ENCODE measurements at regions not wholly inside any gene's neighbourhood (a gene's known extent, or its start where the extent isn't known, plus 50 kb on each side); places are given as distances from the start of the nearest gene placed in this dataset.

DNA sequence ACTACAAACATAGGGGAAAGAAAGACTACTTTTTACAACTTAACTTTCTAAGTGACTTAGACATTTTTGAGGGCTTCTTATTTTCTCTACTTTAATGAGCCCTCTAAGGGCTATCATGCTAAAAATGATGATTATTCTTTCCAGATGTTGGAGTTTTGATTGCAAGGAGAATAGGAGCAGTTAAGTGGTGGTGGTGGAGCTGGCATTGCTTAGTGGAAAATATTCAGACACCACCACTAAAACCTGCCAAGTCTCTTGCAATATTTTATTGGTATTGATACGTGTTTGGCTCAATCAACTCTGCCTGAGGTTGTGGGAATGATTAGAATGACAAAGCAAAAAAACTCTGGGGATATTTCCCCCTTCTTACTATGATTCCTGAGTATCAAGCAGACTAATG is 82.6 kb upstream of the PTGFR start:
- H3K4me1 ChIP-seq (ENCODE audit: control insufficient read depth in 2 of 2, insufficient read depth in 2 of 2, low read length in 2 of 2): no peaks in the 10 kb centered on the region
- H3K27ac ChIP-seq (ENCODE audit: low read depth in 2 of 2, low read length in 2 of 2): no peak overlapping the region
- no peak overlapping the region for H3K9ac ChIP-seq (ENCODE audit: low read depth in 1 of 2, low read length in 2 of 2)
- H3K4me3 ChIP-seq (ENCODE audit: low read length in 2 of 2): no peak overlapping the region
- H3K27me3 ChIP-seq (ENCODE audit: control insufficient read depth in 2 of 2, insufficient read depth in 2 of 2, low read length in 2 of 2): no peaks in the 10 kb centered on the region
- no peaks in the 10 kb centered on the region for H3K36me3 ChIP-seq (ENCODE audit: control insufficient read depth in 2 of 2, insufficient read depth in 2 of 2, low read length in 2 of 2)
- no peaks in the 10 kb centered on the region for H3K9me3 ChIP-seq (ENCODE audit: control insufficient read depth in 2 of 2, low read length in 2 of 2)

DNA sequence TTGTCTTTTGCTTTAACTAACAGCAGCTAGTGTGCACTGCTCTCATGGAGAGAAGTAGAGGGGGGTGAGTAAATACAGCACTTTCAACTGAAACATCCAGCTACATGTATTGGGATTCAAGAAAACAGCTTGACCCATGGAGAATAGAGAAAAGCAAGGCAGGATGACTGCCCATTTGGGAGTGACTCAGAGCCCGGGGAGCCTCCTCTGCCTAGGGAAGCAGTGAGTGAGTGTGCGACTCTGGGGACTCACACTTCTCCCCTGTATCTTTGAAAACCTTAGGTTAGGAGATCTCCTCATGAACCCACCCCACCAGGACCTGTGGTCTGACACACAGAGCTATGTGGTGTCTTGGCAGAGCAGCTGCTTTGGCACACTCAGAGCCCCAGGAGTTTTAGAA is 82.0 kb upstream of the PTGFR start:
- H3K4me1 ChIP-seq (ENCODE audit: control insufficient read depth in 2 of 2, insufficient read depth in 2 of 2, low read length in 2 of 2): no peaks in the 10 kb centered on the region
- H3K27ac ChIP-seq (ENCODE audit: low read depth in 2 of 2, low read length in 2 of 2): no peak overlapping the region
- no peak overlapping the region for H3K9ac ChIP-seq (ENCODE audit: low read depth in 1 of 2, low read length in 2 of 2)
- H3K4me3 ChIP-seq (ENCODE audit: low read length in 2 of 2): no peak overlapping the region
- no peaks in the 10 kb centered on the region for H3K9me3 ChIP-seq (ENCODE audit: control insufficient read depth in 2 of 2, low read length in 2 of 2)
- H3K27me3 ChIP-seq (ENCODE audit: control insufficient read depth in 2 of 2, insufficient read depth in 2 of 2, low read length in 2 of 2): no peaks in the 10 kb centered on the region
- no peaks in the 10 kb centered on the region for H3K36me3 ChIP-seq (ENCODE audit: control insufficient read depth in 2 of 2, insufficient read depth in 2 of 2, low read length in 2 of 2)

DNA sequence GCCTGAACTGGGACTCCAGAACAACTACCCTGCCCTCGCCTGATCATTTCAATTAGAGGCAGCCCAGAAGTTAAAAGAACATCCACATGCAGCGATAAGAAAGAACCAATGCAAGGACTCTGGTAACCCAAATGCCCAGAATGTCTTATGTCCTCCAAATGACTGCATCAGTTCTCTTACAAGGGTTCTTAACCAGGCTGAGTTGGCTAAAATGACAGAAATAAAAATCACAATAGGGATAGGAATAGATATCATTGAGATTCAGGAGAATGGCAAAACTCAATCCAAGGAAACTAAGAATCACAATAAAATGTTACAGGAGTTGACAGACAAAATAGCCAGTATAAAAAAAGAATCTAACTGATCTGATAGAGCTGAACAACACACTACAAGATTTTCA is 80.1 kb upstream of the PTGFR start:
- Histone ChIP-seq H3K9me3 (ENCODE audit: control insufficient read depth in 2 of 2, low read length in 2 of 2) (no peaks in the 10 kb centered on the region), H3K36me3 (ENCODE audit: control insufficient read depth in 2 of 2, insufficient read depth in 2 of 2, low read length in 2 of 2) (no peaks in the 10 kb centered on the region), H3K9ac (ENCODE audit: low read depth in 1 of 2, low read length in 2 of 2) (no peak overlapping the region), H3K4me3 (ENCODE audit: low read length in 2 of 2) (no peak overlapping the region), H3K27ac (ENCODE audit: low read depth in 2 of 2, low read length in 2 of 2) (no peak overlapping the region), H3K4me1 (ENCODE audit: control insufficient read depth in 2 of 2, insufficient read depth in 2 of 2, low read length in 2 of 2) (no peaks in the 10 kb centered on the region), H3K27me3 (ENCODE audit: control insufficient read depth in 2 of 2, insufficient read depth in 2 of 2, low read length in 2 of 2) (no peaks in the 10 kb centered on the region)

DNA sequence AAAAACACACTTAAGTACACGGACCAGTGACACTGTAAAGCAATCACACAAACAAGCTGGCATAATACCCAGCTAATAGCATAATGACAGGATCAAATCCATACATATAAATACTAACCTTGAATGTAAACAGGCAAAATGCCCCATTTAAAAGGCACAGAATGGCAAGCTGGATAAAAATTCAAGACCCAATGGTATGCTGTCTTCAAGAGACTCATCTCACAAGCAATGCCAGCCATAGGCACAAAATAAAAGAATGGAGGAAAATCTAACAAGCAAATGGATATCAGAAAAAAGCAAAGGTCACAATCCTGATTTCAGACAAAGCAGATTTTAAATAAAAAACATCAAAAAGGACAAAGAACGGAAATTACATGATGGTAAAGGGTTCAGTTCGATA is 79.1 kb upstream of the PTGFR start:
- Histone ChIP-seq H3K9me3 (ENCODE audit: control insufficient read depth in 2 of 2, low read length in 2 of 2) (no peaks in the 10 kb centered on the region), H3K27ac (ENCODE audit: low read depth in 2 of 2, low read length in 2 of 2) (no peak overlapping the region), H3K4me1 (ENCODE audit: control insufficient read depth in 2 of 2, insufficient read depth in 2 of 2, low read length in 2 of 2) (no peaks in the 10 kb centered on the region), H3K27me3 (ENCODE audit: control insufficient read depth in 2 of 2, insufficient read depth in 2 of 2, low read length in 2 of 2) (no peaks in the 10 kb centered on the region), H3K4me3 (ENCODE audit: low read length in 2 of 2) (no peak overlapping the region), H3K9ac (ENCODE audit: low read depth in 1 of 2, low read length in 2 of 2) (no peak overlapping the region), H3K36me3 (ENCODE audit: control insufficient read depth in 2 of 2, insufficient read depth in 2 of 2, low read length in 2 of 2) (no peaks in the 10 kb centered on the region)

DNA sequence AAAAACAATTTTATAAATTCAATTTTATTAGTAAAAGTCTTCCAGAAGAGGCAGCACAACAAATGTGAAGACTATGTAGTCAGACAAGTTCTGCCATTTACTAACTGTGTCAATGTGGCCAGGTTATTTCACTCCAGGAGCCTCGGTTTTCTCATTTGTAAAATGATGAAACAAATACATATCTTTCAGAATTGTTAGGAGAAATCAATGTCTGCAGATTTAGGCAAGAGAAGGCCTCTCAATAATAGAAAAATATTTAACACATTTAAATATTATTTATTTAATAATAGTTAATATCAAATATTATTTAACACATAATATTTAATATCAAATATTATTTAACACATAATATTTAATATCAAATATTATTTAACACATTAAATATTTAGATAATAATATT is 75.6 kb upstream of the PTGFR start:
- no peak overlapping the region for H3K27ac ChIP-seq (ENCODE audit: low read depth in 2 of 2, low read length in 2 of 2)
- no peaks in the 10 kb centered on the region for H3K4me1 ChIP-seq (ENCODE audit: control insufficient read depth in 2 of 2, insufficient read depth in 2 of 2, low read length in 2 of 2)
- no peak overlapping the region for H3K4me3 ChIP-seq (ENCODE audit: low read length in 2 of 2)
- no peak overlapping the region for H3K9ac ChIP-seq (ENCODE audit: low read depth in 1 of 2, low read length in 2 of 2)
- H3K27me3 ChIP-seq (ENCODE audit: control insufficient read depth in 2 of 2, insufficient read depth in 2 of 2, low read length in 2 of 2): no peaks in the 10 kb centered on the region
- H3K9me3 ChIP-seq (ENCODE audit: control insufficient read depth in 2 of 2, low read length in 2 of 2): no peaks in the 10 kb centered on the region
- no peaks in the 10 kb centered on the region for H3K36me3 ChIP-seq (ENCODE audit: control insufficient read depth in 2 of 2, insufficient read depth in 2 of 2, low read length in 2 of 2)

DNA sequence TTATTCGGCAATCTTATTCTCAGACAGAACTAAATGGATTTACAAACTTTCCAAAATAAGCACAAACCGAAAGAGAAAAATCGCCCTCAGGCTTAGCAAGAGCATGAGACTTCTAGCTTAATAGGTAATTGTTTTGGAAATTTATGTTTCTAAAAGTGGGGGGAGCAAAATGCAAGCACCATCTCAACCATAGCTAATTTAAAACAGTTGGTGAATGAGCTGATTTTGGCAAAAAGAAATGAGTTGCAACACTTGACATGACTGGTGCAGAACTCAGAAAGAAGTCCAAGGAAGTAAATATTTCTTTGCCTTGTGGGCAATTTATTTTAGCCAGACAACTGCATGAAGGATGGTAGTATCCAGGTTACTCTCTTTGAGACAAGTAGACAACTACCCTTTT is 71.5 kb upstream of the PTGFR start:
- Histone ChIP-seq H3K27ac (ENCODE audit: low read depth in 2 of 2, low read length in 2 of 2) (no peak overlapping the region), H3K36me3 (ENCODE audit: control insufficient read depth in 2 of 2, insufficient read depth in 2 of 2, low read length in 2 of 2) (no peaks in the 10 kb centered on the region), H3K4me3 (ENCODE audit: low read length in 2 of 2) (no peak overlapping the region), H3K4me1 (ENCODE audit: control insufficient read depth in 2 of 2, insufficient read depth in 2 of 2, low read length in 2 of 2) (no peaks in the 10 kb centered on the region), H3K9ac (ENCODE audit: low read depth in 1 of 2, low read length in 2 of 2) (no peak overlapping the region), H3K9me3 (ENCODE audit: control insufficient read depth in 2 of 2, low read length in 2 of 2) (no peaks in the 10 kb centered on the region), H3K27me3 (ENCODE audit: control insufficient read depth in 2 of 2, insufficient read depth in 2 of 2, low read length in 2 of 2) (no peaks in the 10 kb centered on the region)

DNA sequence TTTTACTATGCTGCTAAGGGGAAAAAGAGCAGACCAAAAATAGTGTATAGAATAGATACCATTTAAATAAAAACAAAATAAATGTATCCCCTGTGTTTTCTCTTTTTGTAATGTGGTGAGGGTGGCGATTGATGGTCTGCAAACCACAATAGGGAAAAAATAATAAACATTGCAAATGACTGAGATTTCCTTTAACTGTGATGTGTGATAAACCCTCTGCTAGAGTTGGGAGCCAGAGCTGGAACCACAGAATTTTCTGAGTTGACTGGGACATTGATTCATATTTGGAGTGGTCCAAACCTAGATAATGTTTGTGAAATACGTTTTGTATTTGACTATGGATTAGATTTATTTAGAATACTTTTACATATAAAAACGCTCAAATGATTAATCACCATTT is 70.6 kb upstream of the PTGFR start:
- Histone ChIP-seq H3K4me3 (ENCODE audit: low read length in 2 of 2) (no peak overlapping the region), H3K9me3 (ENCODE audit: control insufficient read depth in 2 of 2, low read length in 2 of 2) (no peaks in the 10 kb centered on the region), H3K36me3 (ENCODE audit: control insufficient read depth in 2 of 2, insufficient read depth in 2 of 2, low read length in 2 of 2) (no peaks in the 10 kb centered on the region), H3K9ac (ENCODE audit: low read depth in 1 of 2, low read length in 2 of 2) (no peak overlapping the region), H3K4me1 (ENCODE audit: control insufficient read depth in 2 of 2, insufficient read depth in 2 of 2, low read length in 2 of 2) (no peaks in the 10 kb centered on the region), H3K27me3 (ENCODE audit: control insufficient read depth in 2 of 2, insufficient read depth in 2 of 2, low read length in 2 of 2) (no peaks in the 10 kb centered on the region), H3K27ac (ENCODE audit: low read depth in 2 of 2, low read length in 2 of 2) (no peak overlapping the region)

DNA sequence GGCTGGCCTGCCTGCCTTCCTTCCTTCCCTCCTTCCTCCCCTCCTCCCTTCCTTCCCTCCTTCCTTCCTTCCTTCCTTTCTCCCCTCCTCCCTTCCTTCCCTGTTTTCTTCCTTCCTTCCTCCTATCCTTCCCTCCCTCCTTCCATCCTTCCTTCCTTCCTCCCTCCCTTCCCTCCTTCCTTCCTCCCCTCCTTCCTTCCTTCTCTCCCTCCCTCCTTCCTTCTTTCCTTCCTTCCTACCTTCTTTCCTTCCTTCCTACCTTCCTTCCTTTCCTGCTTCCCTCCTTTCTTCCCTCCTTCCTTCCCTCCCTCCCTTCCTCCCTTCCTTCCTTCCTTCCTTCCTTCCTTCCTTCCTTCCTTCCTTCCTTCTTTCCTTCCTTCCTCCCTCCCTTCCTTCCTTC is 70.1 kb upstream of the PTGFR start:
- H3K9ac ChIP-seq (ENCODE audit: low read depth in 1 of 2, low read length in 2 of 2): no peak overlapping the region

DNA sequence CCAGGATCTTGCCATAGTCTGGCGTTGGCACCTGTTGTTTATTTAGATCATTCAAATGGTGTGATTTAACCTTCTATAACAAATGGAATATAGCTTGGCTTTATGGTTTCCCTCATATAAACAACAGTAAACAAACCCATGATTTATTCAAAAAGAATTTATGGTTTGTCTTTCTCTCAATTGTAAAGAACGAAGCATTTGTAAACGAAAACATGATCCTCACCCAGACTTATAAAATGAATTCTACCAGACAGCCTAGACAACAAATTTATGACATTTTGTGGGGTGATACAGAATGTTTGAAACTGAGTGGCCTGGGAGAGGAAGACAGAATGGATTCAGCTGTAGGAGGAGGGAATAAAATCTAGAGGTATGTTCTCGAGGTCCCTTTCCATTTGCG is 66.1 kb upstream of the PTGFR start:
- H3K36me3 ChIP-seq (ENCODE audit: control insufficient read depth in 2 of 2, insufficient read depth in 2 of 2, low read length in 2 of 2): no peaks in the 10 kb centered on the region
- H3K27ac ChIP-seq (ENCODE audit: low read depth in 2 of 2, low read length in 2 of 2): no peak overlapping the region
- no peak overlapping the region for H3K9ac ChIP-seq (ENCODE audit: low read depth in 1 of 2, low read length in 2 of 2)
- H3K4me1 ChIP-seq (ENCODE audit: control insufficient read depth in 2 of 2, insufficient read depth in 2 of 2, low read length in 2 of 2): no peaks in the 10 kb centered on the region
- no peaks in the 10 kb centered on the region for H3K27me3 ChIP-seq (ENCODE audit: control insufficient read depth in 2 of 2, insufficient read depth in 2 of 2, low read length in 2 of 2)
- no peak overlapping the region for H3K4me3 ChIP-seq (ENCODE audit: low read length in 2 of 2)
- no peaks in the 10 kb centered on the region for H3K9me3 ChIP-seq (ENCODE audit: control insufficient read depth in 2 of 2, low read length in 2 of 2)

More for the DNA sequence above, 70.1 kb upstream of the PTGFR start:
- no peak overlapping the region for H3K27ac ChIP-seq (ENCODE audit: low read depth in 2 of 2, low read length in 2 of 2)
- H3K27me3 ChIP-seq (ENCODE audit: control insufficient read depth in 2 of 2, insufficient read depth in 2 of 2, low read length in 2 of 2): no peaks in the 10 kb centered on the region
- H3K9me3 ChIP-seq (ENCODE audit: control insufficient read depth in 2 of 2, low read length in 2 of 2): no peaks in the 10 kb centered on the region
- no peaks in the 10 kb centered on the region for H3K36me3 ChIP-seq (ENCODE audit: control insufficient read depth in 2 of 2, insufficient read depth in 2 of 2, low read length in 2 of 2)
- no peak overlapping the region for H3K4me3 ChIP-seq (ENCODE audit: low read length in 2 of 2)
- H3K4me1 ChIP-seq (ENCODE audit: control insufficient read depth in 2 of 2, insufficient read depth in 2 of 2, low read length in 2 of 2): no peaks in the 10 kb centered on the region

DNA sequence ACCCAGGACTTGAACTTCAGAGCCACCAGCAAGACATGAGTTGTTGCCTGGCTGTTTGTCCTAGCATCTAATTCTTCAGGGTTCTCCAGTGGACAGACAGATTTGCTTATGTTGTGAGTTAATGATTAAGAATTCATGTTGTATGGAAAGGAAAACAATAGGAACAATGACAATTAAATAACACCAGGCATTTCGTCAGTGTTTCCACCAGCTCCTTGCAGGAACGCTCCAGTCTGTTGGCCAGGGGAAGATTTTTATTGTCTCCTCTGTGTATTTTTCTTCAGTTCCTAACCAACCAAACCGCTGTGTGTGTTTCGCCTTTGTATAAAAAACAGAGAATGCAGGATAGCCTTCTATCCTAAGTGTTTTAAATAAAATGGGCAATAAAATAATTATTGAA is 64.4 kb upstream of the PTGFR start:
- H3K27me3 ChIP-seq (ENCODE audit: control insufficient read depth in 2 of 2, insufficient read depth in 2 of 2, low read length in 2 of 2): no peaks in the 10 kb centered on the region
- H3K9me3 ChIP-seq (ENCODE audit: control insufficient read depth in 2 of 2, low read length in 2 of 2): no peaks in the 10 kb centered on the region

DNA sequence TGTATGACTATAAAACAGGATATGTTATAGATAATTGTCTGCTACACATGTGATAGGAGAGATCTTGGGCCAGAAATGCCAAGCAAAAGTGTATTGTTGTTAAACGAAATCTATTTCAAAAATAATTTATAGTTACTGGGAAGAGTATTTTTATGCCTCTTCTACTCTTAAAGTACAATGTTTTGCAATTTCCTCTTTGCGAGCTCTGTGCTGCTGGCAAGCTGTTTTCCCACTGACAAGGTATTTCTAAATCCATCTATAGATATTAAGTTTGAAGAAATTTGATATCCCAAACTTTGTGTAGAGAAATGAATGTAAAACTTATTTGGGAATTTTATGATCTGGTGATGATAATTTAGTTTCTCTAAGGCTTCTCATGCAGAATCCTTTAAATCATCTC is 63.3 kb upstream of the PTGFR start:
- Histone ChIP-seq H3K9ac (ENCODE audit: low read depth in 1 of 2, low read length in 2 of 2) (no peak overlapping the region), H3K4me3 (ENCODE audit: low read length in 2 of 2) (no peak overlapping the region), H3K27me3 (ENCODE audit: control insufficient read depth in 2 of 2, insufficient read depth in 2 of 2, low read length in 2 of 2) (no peaks in the 10 kb centered on the region), H3K27ac (ENCODE audit: low read depth in 2 of 2, low read length in 2 of 2) (no peak overlapping the region), H3K4me1 (ENCODE audit: control insufficient read depth in 2 of 2, insufficient read depth in 2 of 2, low read length in 2 of 2) (no peaks in the 10 kb centered on the region), H3K9me3 (ENCODE audit: control insufficient read depth in 2 of 2, low read length in 2 of 2) (no peaks in the 10 kb centered on the region), H3K36me3 (ENCODE audit: control insufficient read depth in 2 of 2, insufficient read depth in 2 of 2, low read length in 2 of 2) (no peaks in the 10 kb centered on the region)

More for the DNA sequence above, 64.4 kb upstream of the PTGFR start:
- Histone ChIP-seq H3K27ac (ENCODE audit: low read depth in 2 of 2, low read length in 2 of 2) (no peak overlapping the region), H3K4me1 (ENCODE audit: control insufficient read depth in 2 of 2, insufficient read depth in 2 of 2, low read length in 2 of 2) (no peaks in the 10 kb centered on the region), H3K9ac (ENCODE audit: low read depth in 1 of 2, low read length in 2 of 2) (no peak overlapping the region), H3K4me3 (ENCODE audit: low read length in 2 of 2) (no peak overlapping the region), H3K36me3 (ENCODE audit: control insufficient read depth in 2 of 2, insufficient read depth in 2 of 2, low read length in 2 of 2) (no peaks in the 10 kb centered on the region)

Data from mucosa of rectum (tissue), 2 donors.